ENCODE measurements at regions not wholly inside any gene's neighbourhood (a gene's known extent, or its start where the extent isn't known, plus 50 kb on each side); places are given as distances from the start of the nearest gene placed in this dataset.

DNA sequence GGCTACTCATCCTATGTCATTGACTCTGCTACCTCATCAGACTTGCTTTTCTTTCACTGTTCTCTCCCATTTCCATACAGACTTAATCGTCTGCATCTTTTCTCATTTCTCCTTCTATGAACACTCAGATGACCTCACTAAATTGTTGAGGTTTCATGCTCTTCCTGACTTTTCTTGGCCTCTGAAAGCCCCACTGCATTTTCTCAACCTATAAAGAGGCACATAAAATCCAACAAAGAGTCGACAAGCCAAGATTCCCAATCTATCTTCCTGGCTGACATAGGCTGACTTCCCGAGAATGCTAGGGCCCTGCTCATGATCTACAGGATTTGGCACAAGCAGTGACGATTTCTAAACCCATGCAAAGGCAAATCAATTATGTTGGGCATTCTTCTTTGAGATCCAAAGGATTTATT is 280.8 kb upstream of the DPYD start:
- Mint-ChIP-seq H3K27me3 (ENCODE audit: low read depth in 3 of 3) (peaks cover 0 to 2% (median 0%) of the 10 kb centered on the region in 3 donors), H3K27ac (no peak overlapping the region), H3K4me1 (peaks cover 5% of the 10 kb centered on the region), H3K9me3 (peaks cover 0 to 6% (median 3%) of the 10 kb centered on the region in 7 donors), H3K4me3 (no peak overlapping the region), H3K36me3 (no peaks in the 10 kb centered on the region)
- 68% methylated on average over 3 of the region's 4 CpGs for WGBS (ENCODE audit: insufficient coverage)
- no peak overlapping the region for H3K9ac ChIP-seq (ENCODE audit: insufficient read depth, low read length, poor library complexity, severe bottlenecking)
- no peak for DNase-seq
- H3K36me3 ChIP-seq (replicated peaks in 1 of 2; ENCODE audit: control insufficient read depth in 1 of 2, insufficient read depth in 2 of 2, low read length in 2 of 2), result no peaks in the 10 kb centered on the region
- intact Hi-C loops (cut with micrococcal nuclease), result no loop called here
- H3K27ac ChIP-seq (ENCODE audit: low read depth in 1 of 2, low read length in 2 of 2), result no peak overlapping the region
- H4K20me1 ChIP-seq (ENCODE audit: insufficient read depth, low read length), result no peaks in the 10 kb centered on the region
- no peak overlapping the region for H3K4me3 ChIP-seq (replicated peaks in 1 of 3; ENCODE audit: low read depth in 2 of 3, low read length in 3 of 3)
- H3K79me2 ChIP-seq (ENCODE audit: insufficient read depth, low read length), result no peaks in the 10 kb centered on the region
- H2AFZ ChIP-seq (ENCODE audit: insufficient read depth, low read depth, low read length, poor library complexity, severe bottlenecking), result no peak overlapping the region
- TF ChIP-seq, protein P1, sequence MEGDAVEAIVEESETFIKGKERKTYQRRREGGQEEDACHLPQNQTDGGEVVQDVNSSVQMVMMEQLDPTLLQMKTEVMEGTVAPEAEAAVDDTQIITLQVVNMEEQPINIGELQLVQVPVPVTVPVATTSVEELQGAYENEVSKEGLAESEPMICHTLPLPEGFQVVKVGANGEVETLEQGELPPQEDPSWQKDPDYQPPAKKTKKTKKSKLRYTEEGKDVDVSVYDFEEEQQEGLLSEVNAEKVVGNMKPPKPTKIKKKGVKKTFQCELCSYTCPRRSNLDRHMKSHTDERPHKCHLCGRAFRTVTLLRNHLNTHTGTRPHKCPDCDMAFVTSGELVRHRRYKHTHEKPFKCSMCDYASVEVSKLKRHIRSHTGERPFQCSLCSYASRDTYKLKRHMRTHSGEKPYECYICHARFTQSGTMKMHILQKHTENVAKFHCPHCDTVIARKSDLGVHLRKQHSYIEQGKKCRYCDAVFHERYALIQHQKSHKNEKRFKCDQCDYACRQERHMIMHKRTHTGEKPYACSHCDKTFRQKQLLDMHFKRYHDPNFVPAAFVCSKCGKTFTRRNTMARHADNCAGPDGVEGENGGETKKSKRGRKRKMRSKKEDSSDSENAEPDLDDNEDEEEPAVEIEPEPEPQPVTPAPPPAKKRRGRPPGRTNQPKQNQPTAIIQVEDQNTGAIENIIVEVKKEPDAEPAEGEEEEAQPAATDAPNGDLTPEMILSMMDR (IDR thresholded peaks at IDR 0.05), result no peak
- H3K4me1 ChIP-seq (ENCODE audit: control insufficient read depth in 1 of 2, insufficient read depth in 2 of 2, low read length in 2 of 2), result no peaks in the 10 kb centered on the region
- no peaks in the 10 kb centered on the region for H3K27me3 ChIP-seq (ENCODE audit: control insufficient read depth in 2 of 2, insufficient read depth in 2 of 2, low read length in 2 of 2)
- H3K9me3 ChIP-seq (replicated peaks in 1 of 2; ENCODE audit: control insufficient read depth in 1 of 2, insufficient read depth in 1 of 2, low read length in 2 of 2), result no peaks in the 10 kb centered on the region
- H3K4me2 ChIP-seq (replicated peaks; ENCODE audit: extremely low read depth, low read length, poor library complexity, severe bottlenecking), result no peak overlapping the region

DNA sequence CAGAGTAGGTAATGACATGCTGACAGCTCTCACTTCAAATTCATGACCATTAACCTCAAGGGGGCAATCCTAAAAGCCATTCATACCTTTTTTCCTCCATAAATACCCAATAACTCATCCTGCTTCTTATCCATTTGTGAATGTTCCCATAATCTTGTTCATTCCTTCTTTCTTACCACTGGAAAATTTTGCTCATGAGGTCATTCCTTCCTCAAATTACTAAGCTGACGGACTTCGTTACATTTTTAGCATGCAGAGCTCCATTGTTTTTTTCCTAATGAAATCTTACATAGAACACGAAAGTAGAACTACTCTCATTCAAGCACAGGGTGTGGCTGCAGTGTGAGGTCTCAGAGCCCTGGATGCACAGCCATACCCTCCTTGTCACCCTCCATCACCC is 276.5 kb upstream of the DPYD start:
- no peak for DNase-seq
- Histone ChIP-seq H3K4me3 (replicated peaks in 1 of 3; ENCODE audit: low read depth in 2 of 3, low read length in 3 of 3) (no peak overlapping the region), H3K36me3 (replicated peaks in 1 of 2; ENCODE audit: control insufficient read depth in 1 of 2, insufficient read depth in 2 of 2, low read length in 2 of 2) (no peaks in the 10 kb centered on the region), H2AFZ (ENCODE audit: insufficient read depth, low read depth, low read length, poor library complexity, severe bottlenecking) (no peak overlapping the region), H3K9ac (ENCODE audit: insufficient read depth, low read length, poor library complexity, severe bottlenecking) (no peak overlapping the region), H3K4me1 (ENCODE audit: control insufficient read depth in 1 of 2, insufficient read depth in 2 of 2, low read length in 2 of 2) (no peaks in the 10 kb centered on the region), H3K27me3 (ENCODE audit: control insufficient read depth in 2 of 2, insufficient read depth in 2 of 2, low read length in 2 of 2) (no peaks in the 10 kb centered on the region), H3K4me2 (replicated peaks; ENCODE audit: extremely low read depth, low read length, poor library complexity, severe bottlenecking) (no peak overlapping the region), H3K27ac (ENCODE audit: low read depth in 1 of 2, low read length in 2 of 2) (no peak overlapping the region), H3K79me2 (ENCODE audit: insufficient read depth, low read length) (no peaks in the 10 kb centered on the region), H4K20me1 (ENCODE audit: insufficient read depth, low read length) (no peaks in the 10 kb centered on the region), H3K9me3 (replicated peaks in 1 of 2; ENCODE audit: control insufficient read depth in 1 of 2, insufficient read depth in 1 of 2, low read length in 2 of 2) (no peaks in the 10 kb centered on the region)
- 89% methylated on average over 3 of the region's 3 CpGs for WGBS (ENCODE audit: insufficient coverage)
- H3K27me3 Mint-ChIP-seq (ENCODE audit: low read depth in 3 of 3), result peaks cover 0 to under 1% (median 0%) of the 10 kb centered on the region in 3 donors
- H3K9me3 Mint-ChIP-seq, result peaks cover 0 to 2% (median 0%) of the 10 kb centered on the region in 7 donors
- intact Hi-C loops (cut with micrococcal nuclease), result no loop called here
- no peaks in the 10 kb centered on the region for H3K36me3 Mint-ChIP-seq
- no peak overlapping the region for H3K27ac Mint-ChIP-seq
- H3K4me1 Mint-ChIP-seq, result peaks cover 5% of the 10 kb centered on the region
- TF ChIP-seq, protein P1 (IDR thresholded peaks at IDR 0.05), result no peak
- no peak overlapping the region for H3K4me3 Mint-ChIP-seq
